Naive B cell (primary cell): ENCODE measurements at regions not wholly inside any gene's neighbourhood (a gene's known extent, or its start where the extent isn't known, plus 50 kb on each side); places are given as distances from the start of the nearest gene placed in this dataset.

Experiments used
- ATAC-seq, 2 donors: fragments of 150-1000 bp; cut with Tn5 transposase; 2 replicates each; pipeline ENCODE4 v1.10.0; 2021; ENCODE audit warnings: low read depth in 2 of 2, mild to moderate bottlenecking in 2 of 2, moderate library complexity in 2 of 2
- DNase-seq: peaks from one replicate; pipeline ENCODE4 v3.0.0; 2022
- H3K27ac Mint-ChIP-seq, 6 donors: one replicate each; pipeline ENCODE4 v1.8.0; 2020 to 2022; ENCODE audit warnings: mild to moderate bottlenecking in 6 of 6, mixed read lengths in 6 of 6, moderate library complexity in 5 of 6, inconsistent platforms in 2 of 6
- H3K27me3 Mint-ChIP-seq, 3 donors: one replicate each; pipeline ENCODE4 v1.8.0; 2021 to 2022; ENCODE audit warnings: mixed read lengths in 3 of 3, mild to moderate bottlenecking in 1 of 3
- H3K36me3 Mint-ChIP-seq, 2 donors: one replicate each; pipeline ENCODE4 v1.8.0; 2020 to 2022; ENCODE audit warnings: mixed read lengths in 2 of 2, inconsistent platforms in 1 of 2, mild to moderate bottlenecking in 1 of 2
- H3K4me1 Mint-ChIP-seq, 3 donors: one replicate each; pipeline ENCODE4 v1.8.0; 2020 to 2022; ENCODE audit warnings: mixed read lengths in 3 of 3, inconsistent platforms in 1 of 3, mild to moderate bottlenecking in 1 of 3, moderate library complexity in 1 of 3
- H3K4me3 Mint-ChIP-seq, 8 donors: one replicate each; pipeline ENCODE4 v1.8.0; 2020 to 2022; ENCODE audit warnings: mild to moderate bottlenecking in 8 of 8, mixed read lengths in 8 of 8, moderate library complexity in 8 of 8, inconsistent platforms in 2 of 8
- H3K9me3 Mint-ChIP-seq, 7 donors: one replicate each; pipeline ENCODE4 v1.8.0; 2020 to 2022; ENCODE audit warnings: mixed read lengths in 7 of 7, mild to moderate bottlenecking in 5 of 7, inconsistent platforms in 2 of 7, moderate library complexity in 1 of 7

DNA sequence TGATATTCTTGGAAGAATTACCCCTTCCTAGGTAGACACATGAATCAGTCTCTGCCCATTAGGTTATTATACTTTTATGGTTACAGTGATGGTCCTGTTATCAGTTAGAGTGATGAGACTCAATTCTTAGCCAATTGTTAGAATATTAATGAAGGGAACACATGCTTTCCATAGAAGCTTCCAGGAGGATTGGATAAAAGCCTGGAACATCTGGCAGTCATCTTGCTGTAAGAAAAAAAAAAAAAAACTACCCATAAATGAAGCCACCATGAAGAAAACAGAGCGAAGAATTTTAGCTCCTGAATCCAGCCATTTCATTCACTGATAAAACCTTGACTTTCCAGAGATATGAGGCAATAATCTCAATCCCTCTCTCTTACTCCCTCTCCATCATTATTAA, 262.5 kb upstream of the GRIN3A start:
- Mint-ChIP-seq H3K4me1 (no peaks in the 10 kb centered on the region), H3K4me3 (no peak overlapping the region), H3K9me3 (peaks cover 0 to 4% (median 0%) of the 10 kb centered on the region in 7 donors), H3K36me3 (no peaks in the 10 kb centered on the region), H3K27me3 (no peaks in the 10 kb centered on the region), H3K27ac (no peak overlapping the region)
- DNase-seq (no peak), ATAC-seq (no peak)

DNA sequence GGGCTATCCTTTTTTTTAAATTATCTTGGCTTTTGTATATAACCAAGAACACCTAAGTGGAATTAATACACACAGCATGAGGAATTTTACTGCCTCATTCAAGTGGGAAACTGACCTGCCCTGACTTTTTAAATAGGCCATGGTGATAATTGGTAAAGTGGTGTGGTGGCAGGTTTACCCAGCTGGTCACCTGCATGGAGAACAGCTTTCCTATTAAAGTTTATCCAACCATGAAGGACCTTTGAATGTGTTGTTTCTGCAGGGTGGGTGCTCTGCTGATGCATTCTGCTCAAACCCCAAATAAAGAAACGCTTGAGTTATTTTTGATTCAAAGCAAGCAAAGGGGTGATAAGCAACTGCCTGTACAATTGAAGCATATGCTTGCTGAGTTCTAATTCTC, 261.0 kb upstream of the GRIN3A start:
- H3K4me3 Mint-ChIP-seq: no peak overlapping the region
- H3K27me3 Mint-ChIP-seq: no peaks in the 10 kb centered on the region
- DNase-seq (no peak), ATAC-seq (no peak)
- no peak overlapping the region for H3K27ac Mint-ChIP-seq
- H3K9me3 Mint-ChIP-seq: peaks cover 0 to 4% (median 0%) of the 10 kb centered on the region in 7 donors
- H3K4me1 Mint-ChIP-seq: no peaks in the 10 kb centered on the region
- H3K36me3 Mint-ChIP-seq: no peaks in the 10 kb centered on the region

DNA sequence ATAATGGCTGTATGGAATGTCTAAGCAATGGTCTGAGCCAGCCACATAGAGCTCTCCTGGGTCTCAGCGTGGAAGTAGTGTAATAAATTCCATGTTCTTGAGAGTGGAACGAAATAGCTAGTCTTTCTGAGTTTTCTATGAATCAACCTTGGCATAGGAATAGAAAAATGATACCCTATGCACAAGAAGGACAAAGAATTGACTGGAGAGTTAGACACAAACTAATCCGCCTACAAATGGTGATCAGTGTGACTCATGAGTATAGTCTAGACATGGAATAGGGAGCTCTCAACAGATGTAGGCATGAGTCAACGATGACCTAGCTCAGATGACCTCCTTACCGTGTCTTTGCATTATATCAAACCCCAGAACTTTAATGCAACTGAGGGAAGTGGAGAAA, 256.8 kb upstream of the GRIN3A start:
- H3K27me3 Mint-ChIP-seq: no peaks in the 10 kb centered on the region
- DNase-seq (no peak), ATAC-seq (no peak)
- no peaks in the 10 kb centered on the region for H3K36me3 Mint-ChIP-seq
- peaks cover 0 to 4% (median 0%) of the 10 kb centered on the region in 7 donors for H3K9me3 Mint-ChIP-seq
- no peaks in the 10 kb centered on the region for H3K4me1 Mint-ChIP-seq
- no peak overlapping the region for H3K4me3 Mint-ChIP-seq
- H3K27ac Mint-ChIP-seq: no peak overlapping the region

DNA sequence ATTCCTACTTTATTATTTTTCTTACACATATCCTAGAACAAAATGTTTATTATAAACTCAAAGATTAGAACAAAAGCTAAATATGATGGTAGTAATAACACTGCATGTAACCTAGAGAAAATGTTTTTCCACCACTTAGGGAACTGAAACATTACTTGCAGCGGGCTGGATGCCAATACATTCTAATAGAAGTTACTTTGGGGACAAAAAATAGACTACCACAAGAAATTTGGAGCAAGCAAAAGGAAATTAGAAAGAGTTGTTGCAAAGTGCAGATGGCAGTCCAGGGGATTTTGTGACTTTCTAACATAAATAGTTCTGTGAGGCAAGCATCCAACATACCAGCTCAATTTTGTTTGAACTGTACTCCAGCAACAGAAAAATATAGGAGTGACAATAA, 255.3 kb upstream of the GRIN3A start:
- Mint-ChIP-seq H3K27me3 (no peaks in the 10 kb centered on the region), H3K4me1 (no peaks in the 10 kb centered on the region), H3K27ac (no peak overlapping the region), H3K9me3 (peaks cover 0 to 4% (median 0%) of the 10 kb centered on the region in 7 donors), H3K4me3 (no peak overlapping the region), H3K36me3 (no peaks in the 10 kb centered on the region)
- ATAC-seq (no peak), DNase-seq (no peak)

DNA sequence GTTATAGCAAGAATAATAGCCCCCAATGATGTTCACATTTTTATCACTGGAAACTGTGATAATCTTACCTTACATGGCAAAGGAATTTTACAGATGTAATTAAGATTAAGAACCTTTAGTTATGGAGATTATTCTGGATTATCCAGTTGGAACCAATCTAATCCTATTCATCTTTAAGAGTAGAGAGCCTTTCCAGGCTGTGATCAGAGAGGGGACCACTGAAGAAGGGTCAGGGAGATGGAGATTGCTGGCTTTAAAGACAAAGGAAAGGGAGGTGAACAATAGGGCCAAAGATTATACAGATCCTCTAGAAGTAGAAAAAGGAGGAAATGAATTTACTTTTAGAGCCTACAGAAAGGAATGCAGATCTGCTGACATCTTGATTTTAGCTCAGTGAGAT, 253.5 kb upstream of the GRIN3A start:
- no peak overlapping the region for H3K27ac Mint-ChIP-seq
- H3K9me3 Mint-ChIP-seq: peaks cover 0 to 4% (median 0%) of the 10 kb centered on the region in 7 donors
- no peaks in the 10 kb centered on the region for H3K36me3 Mint-ChIP-seq
- H3K27me3 Mint-ChIP-seq: no peaks in the 10 kb centered on the region
- H3K4me1 Mint-ChIP-seq: no peaks in the 10 kb centered on the region
- no peak for ATAC-seq
- H3K4me3 Mint-ChIP-seq: peak overlapping the region in 1 of 8 donors; percentile 10
- DNase-seq: no peak

DNA sequence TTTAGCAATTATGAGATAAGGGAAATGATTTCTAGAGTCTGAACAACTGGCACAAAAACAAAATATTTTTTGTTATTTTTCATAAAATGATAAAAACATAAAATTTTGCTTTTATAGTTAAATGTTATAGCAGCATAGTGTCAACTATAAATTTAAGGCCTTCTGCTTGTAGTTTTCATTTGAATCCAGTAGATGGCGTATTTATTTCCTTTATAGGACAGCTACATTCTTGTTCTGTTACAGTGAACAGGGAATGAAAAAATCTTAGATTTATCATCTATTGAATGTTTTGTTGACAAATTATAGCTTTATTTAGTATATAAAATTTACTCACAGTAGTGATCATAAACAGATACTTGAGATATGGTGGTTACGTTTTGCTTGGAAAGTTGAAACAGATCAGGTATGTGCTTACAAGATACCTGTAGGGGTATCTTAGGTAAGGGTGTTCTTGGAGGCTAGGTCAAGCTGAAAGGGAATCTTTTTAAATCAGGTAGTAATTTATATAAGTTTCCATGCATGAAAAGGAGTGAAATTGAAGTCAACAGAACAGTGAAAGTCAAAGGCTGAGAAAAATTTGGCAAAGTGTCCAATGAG, 239.3 kb upstream of the GRIN3A start:
- H3K27me3 Mint-ChIP-seq: peaks cover 0 to 4% (median 0%) of the 10 kb centered on the region in 3 donors
- no peaks in the 10 kb centered on the region for H3K36me3 Mint-ChIP-seq
- no peak overlapping the region for H3K4me3 Mint-ChIP-seq
- H3K27ac Mint-ChIP-seq: no peak overlapping the region
- peak; percentile 3 for DNase-seq
- no peak for ATAC-seq
- H3K4me1 Mint-ChIP-seq: no peaks in the 10 kb centered on the region
- H3K9me3 Mint-ChIP-seq: no peaks in the 10 kb centered on the region

DNA sequence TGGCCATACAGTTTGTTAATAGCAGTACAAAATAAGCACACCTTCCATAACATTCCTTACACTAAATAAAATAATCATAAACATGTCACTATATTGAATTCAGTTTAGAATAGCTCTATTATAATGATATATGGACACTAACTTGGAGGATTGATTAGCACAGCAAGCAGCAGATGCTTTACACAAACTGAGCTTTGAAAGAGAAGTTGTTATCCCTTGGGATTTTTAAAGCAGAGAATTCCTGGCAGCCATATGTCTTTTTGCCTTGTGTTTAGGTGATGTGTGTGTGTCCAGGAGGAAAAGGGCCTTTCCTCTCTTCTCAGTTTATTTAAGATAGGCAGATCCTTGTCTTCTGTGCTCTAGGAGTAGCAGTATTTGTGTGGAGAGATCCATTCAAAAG, 232.2 kb upstream of the GRIN3A start:
- Mint-ChIP-seq H3K4me3 (no peak overlapping the region), H3K9me3 (no peaks in the 10 kb centered on the region), H3K4me1 (no peaks in the 10 kb centered on the region), H3K27me3 (peaks cover 0 to 4% (median 0%) of the 10 kb centered on the region in 3 donors), H3K36me3 (no peaks in the 10 kb centered on the region), H3K27ac (no peak overlapping the region)
- ATAC-seq: no peak
- DNase-seq: no peak

DNA sequence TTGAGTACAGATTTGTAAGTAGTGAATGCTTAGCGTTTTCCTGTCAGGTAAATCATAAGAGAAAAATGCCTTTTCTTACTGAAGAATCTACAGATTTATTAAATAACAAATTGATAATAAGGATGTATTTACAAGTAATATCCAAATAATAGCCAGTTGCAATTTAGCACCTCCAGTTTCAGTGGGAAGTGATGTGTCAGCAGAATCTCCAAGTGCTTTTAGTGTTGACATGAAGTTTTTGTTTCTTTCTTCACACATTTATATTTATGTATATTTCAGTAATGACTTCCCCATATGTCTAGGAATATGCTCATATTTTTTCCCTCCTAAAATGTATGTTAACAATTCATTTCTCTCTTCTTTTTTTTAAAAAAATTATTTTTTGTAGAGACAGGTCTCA, 229.9 kb upstream of the GRIN3A start:
- H3K4me3 Mint-ChIP-seq: no peak overlapping the region
- ATAC-seq: no peak
- no peaks in the 10 kb centered on the region for H3K9me3 Mint-ChIP-seq
- H3K36me3 Mint-ChIP-seq: no peaks in the 10 kb centered on the region
- no peak overlapping the region for H3K27ac Mint-ChIP-seq
- no peaks in the 10 kb centered on the region for H3K4me1 Mint-ChIP-seq
- peaks cover 0 to 3% (median 0%) of the 10 kb centered on the region in 3 donors for H3K27me3 Mint-ChIP-seq
- no peak for DNase-seq

DNA sequence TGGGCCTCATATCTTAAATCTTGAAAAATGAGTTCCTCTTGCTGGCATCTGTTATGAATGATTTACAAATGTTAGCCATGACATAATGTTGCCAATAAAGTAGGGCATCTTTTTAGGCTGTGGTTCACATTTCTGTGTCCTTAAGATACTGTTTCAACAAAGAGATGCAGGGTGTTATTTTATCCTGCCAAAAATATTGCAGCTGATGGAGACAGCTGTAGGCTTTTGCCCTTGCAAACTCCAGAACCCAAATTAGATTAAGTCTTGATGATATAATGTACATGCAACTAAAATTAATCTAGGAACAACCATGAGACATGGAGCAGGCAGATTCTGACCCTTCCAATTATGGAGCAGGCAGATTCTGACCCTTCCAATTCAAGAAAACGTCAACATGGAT, 228.2 kb upstream of the GRIN3A start:
- Mint-ChIP-seq H3K27me3 (peaks cover 0 to 3% (median 0%) of the 10 kb centered on the region in 3 donors), H3K27ac (no peak overlapping the region), H3K4me1 (no peaks in the 10 kb centered on the region), H3K36me3 (no peaks in the 10 kb centered on the region), H3K4me3 (no peak overlapping the region), H3K9me3 (no peaks in the 10 kb centered on the region)
- no peak for DNase-seq
- ATAC-seq: no peak

DNA sequence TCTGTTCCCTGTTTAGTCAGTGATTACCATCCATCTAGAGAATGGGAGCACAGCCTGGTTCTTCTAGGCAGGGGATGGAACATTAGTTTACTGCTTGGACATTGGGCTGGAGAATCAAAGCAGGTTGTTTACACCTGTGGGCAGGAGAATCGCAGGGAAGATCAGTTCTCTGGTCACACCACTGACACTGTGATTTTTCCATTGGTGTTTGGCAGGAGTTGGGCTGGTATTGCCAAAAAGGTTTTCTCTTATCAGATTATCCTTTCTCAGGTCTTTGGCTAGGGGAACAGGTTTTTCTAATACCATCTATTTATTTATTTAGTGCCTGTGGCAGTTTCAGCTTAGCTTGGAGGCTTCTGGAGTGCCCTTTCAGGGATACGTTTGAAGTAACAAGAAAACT, 219.3 kb upstream of the GRIN3A start:
- H3K27me3 Mint-ChIP-seq: no peaks in the 10 kb centered on the region
- H3K27ac Mint-ChIP-seq: no peak overlapping the region
- peaks cover 0 to 2% (median 0%) of the 10 kb centered on the region in 7 donors for H3K9me3 Mint-ChIP-seq
- H3K4me3 Mint-ChIP-seq: no peak overlapping the region
- DNase-seq: no peak
- no peaks in the 10 kb centered on the region for H3K36me3 Mint-ChIP-seq
- no peaks in the 10 kb centered on the region for H3K4me1 Mint-ChIP-seq
- no peak for ATAC-seq

DNA sequence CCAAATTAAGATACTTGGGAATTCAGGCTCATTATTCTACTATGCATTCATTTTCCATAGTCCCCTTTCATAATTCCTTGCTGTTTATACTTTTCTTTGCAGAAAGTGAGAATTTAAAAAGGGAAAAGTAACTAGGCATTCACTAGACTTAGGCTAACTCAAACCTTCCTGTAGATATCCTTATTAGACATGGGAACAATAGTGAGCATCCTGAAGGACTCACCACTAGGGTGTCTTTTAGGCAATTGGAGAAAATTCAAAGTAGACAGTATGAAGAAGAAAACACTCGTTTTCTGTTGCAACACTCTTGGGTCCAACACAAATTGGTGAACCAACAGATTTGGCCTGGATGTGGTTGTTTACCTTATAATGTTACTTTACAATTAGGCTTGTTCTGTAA, 213.2 kb upstream of the GRIN3A start:
- Mint-ChIP-seq H3K4me1 (no peaks in the 10 kb centered on the region), H3K9me3 (peaks cover 0 to 5% (median 3%) of the 10 kb centered on the region in 7 donors), H3K27ac (no peak overlapping the region), H3K4me3 (no peak overlapping the region), H3K27me3 (no peaks in the 10 kb centered on the region), H3K36me3 (no peaks in the 10 kb centered on the region)
- DNase-seq (no peak), ATAC-seq (no peak)

DNA sequence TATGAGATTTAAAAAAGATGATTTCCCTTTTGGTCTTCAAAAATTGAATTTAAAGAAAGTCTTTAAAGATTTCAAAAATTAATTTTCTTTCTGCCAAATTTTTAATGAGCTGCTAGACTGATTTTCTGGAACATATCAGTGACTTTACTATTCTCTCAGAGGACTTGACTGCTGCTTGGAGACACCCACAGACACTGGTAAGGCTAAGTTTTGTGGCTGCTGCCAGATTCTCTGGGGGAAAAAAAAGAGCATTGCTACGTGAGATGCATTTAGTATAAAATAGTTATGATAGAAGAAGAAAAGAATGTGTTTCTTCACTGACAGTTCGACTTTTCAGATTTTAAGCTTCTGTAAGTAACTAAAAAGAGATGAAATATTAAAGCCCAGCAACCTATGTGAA, 193.3 kb upstream of the GRIN3A start:
- Mint-ChIP-seq H3K27me3 (no peaks in the 10 kb centered on the region), H3K27ac (no peak overlapping the region), H3K36me3 (no peaks in the 10 kb centered on the region), H3K4me1 (no peaks in the 10 kb centered on the region), H3K4me3 (no peak overlapping the region), H3K9me3 (peaks cover 0 to 5% (median 1%) of the 10 kb centered on the region in 7 donors)
- ATAC-seq (no peak), DNase-seq (no peak)

DNA sequence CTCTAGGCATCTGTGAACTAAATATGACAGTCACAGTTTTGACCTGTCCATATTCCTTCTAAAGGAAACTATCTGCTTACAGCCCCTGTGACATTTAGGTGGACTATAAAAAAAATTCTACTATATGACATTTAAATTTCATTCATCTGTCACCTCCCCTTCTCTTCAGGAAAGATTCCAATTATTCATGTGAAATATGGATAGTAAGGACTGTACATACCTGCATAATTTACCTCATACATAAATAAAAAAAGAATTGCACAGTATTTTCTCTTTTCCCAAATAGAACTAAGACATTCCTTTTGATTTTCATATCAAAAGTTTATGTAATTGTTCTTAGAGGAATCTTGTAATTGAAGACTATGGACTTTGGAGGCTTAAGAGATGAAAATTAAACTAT, 192.3 kb upstream of the GRIN3A start:
- H3K27me3 Mint-ChIP-seq: no peaks in the 10 kb centered on the region
- no peaks in the 10 kb centered on the region for H3K4me1 Mint-ChIP-seq
- H3K27ac Mint-ChIP-seq: no peak overlapping the region
- ATAC-seq: no peak
- peaks cover 0 to 5% (median 0%) of the 10 kb centered on the region in 7 donors for H3K9me3 Mint-ChIP-seq
- DNase-seq: no peak
- no peaks in the 10 kb centered on the region for H3K36me3 Mint-ChIP-seq
- no peak overlapping the region for H3K4me3 Mint-ChIP-seq

DNA sequence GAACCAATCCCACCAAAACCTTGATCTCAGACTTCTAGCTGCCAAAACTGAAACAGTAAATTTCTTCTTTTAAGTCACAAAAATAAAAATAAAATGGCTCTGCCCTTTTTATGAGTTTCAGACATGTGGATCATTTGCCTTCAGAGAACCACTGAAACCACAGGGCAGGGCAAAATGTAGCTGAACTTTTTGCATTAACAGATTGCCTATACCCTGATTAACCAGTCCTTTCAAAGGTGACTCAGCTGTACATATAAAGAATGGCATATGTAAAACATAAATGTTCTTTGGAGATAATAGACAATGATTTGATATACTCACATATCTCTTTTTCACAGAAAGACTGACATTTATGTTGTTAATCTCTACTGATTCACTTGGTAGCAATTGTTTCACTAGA, 187.1 kb upstream of the GRIN3A start:
- DNase-seq (no peak), ATAC-seq (no peak)
- no peaks in the 10 kb centered on the region for H3K4me1 Mint-ChIP-seq
- H3K4me3 Mint-ChIP-seq: no peak overlapping the region
- no peak overlapping the region for H3K27ac Mint-ChIP-seq
- no peaks in the 10 kb centered on the region for H3K27me3 Mint-ChIP-seq
- H3K9me3 Mint-ChIP-seq: peaks cover 0 to 8% (median 0%) of the 10 kb centered on the region in 7 donors
- H3K36me3 Mint-ChIP-seq: no peaks in the 10 kb centered on the region

DNA sequence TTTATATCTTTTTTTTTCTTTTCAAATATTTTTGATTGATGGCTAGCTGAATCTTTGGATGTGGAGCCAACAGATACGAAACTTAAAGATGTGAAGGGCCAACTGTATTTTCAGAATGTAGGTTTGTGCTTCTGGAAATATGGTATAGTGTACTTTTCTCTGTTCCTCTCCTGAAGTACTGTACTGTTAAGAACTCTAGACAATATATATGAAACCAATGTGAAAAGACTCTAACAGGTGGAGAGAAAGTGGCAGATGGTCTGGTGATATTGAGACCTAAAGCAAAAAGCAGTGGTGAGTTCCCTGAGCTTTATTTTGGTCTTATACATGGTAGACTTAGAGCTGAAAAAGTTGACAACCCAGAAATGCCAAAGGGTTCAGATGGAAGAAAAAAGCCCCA, 185.0 kb upstream of the GRIN3A start:
- Mint-ChIP-seq H3K36me3 (no peaks in the 10 kb centered on the region), H3K4me1 (no peaks in the 10 kb centered on the region), H3K27me3 (no peaks in the 10 kb centered on the region), H3K4me3 (no peak overlapping the region), H3K27ac (no peak overlapping the region), H3K9me3 (peaks cover 0 to 8% (median 0%) of the 10 kb centered on the region in 7 donors)
- DNase-seq: no peak
- no peak for ATAC-seq
